Hepatic stellate cell (primary cell): ENCODE measurements at regions not wholly inside any gene's neighbourhood (a gene's known extent, or its start where the extent isn't known, plus 50 kb on each side); places are given as distances from the start of the nearest gene placed in this dataset.

ENCODE experiments used
- DNase-seq: peaks from one replicate; pipeline ENCODE4 v3.0.0; 2011; ENCODE audit warnings: low spot score

DNA sequence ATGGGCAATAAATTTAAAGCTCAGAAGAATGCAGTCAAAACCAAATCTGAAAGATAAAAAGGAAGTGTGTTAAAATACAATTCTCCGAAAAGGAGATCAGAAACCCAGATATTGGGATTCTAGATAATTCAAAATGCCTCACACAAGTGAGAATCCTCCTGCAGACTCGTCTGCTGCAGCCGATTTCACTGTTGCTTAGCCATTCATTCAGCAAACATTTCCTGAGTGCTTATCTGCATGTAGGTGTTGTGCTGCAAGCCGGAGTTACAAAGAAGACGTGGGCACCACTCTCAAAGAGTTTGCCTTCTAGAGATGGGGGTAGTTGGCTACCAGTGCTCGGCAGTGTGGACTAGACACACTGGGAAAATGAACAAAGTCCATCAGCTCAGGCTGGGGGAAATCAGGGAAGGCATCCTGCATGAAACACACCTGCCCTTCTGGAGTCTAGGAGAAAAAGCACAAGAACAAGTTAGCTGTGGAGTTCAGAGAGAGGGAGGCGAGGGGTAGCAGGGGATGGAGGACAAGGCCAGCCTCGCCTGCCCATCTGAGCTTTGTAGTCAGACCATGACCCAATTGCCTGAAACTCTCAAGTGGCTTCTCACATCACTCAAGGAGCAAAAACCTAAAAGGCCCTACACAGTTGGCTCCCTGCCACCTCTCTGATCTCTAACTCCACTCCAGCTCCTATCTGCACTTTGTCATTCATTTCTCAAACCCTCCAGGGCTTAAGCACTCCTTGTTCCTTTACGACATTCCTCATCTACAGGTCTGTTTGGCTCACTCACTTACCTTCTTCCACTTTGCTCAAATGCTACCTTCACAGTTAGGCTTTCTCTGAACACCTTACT is 310.0 kb upstream of the DDHD1 start:
- no peak for DNase-seq

DNA sequence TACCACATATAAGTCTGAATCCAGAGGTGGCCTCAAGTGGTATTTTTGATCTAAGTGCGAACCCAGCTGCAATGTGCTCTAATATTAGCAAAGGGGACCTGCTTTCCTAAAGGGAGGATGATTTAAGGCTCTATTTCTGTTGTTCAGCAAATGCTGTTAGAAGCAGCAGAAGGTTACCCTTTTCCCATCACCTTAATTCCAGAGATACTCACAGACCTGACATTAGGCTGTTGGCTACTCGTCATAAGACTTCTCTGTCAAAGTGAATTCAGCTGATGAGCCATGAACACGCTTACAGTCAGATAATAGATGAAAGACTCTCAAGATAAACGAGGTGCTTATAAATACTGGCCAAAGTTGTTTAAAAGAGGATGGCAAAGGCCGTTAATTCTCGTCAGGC is 308.7 kb upstream of the DDHD1 start:
- no peak for DNase-seq

GRCh38 chr14:53460544-53460943 is 307.4 kb upstream of the DDHD1 start:
- DNase-seq: no peak

- DNase-seq: peak; percentile 7
These were observed 305.3 kb upstream of the DDHD1 start for GRCh38 chr14:53458368-53458814.

DNA sequence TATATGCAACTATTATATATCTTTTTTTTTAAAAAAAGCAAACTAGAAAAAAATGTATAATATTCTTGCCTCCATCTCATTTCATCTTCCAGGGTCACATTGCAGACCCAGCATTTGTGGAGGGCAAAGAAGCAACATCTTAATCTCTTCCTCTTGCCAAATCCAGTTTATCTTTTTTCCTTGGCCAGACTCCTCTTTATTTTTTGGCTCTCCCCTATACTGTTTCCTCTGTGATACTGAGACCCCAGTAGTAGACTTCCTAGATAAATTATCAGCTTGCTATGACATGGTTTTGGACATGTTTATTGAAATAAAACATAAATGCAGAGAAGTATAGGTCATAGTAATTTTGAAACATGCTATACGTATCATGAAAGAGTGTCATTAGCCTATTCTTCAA is 303.8 kb upstream of the DDHD1 start:
- DNase-seq: no peak

DNA sequence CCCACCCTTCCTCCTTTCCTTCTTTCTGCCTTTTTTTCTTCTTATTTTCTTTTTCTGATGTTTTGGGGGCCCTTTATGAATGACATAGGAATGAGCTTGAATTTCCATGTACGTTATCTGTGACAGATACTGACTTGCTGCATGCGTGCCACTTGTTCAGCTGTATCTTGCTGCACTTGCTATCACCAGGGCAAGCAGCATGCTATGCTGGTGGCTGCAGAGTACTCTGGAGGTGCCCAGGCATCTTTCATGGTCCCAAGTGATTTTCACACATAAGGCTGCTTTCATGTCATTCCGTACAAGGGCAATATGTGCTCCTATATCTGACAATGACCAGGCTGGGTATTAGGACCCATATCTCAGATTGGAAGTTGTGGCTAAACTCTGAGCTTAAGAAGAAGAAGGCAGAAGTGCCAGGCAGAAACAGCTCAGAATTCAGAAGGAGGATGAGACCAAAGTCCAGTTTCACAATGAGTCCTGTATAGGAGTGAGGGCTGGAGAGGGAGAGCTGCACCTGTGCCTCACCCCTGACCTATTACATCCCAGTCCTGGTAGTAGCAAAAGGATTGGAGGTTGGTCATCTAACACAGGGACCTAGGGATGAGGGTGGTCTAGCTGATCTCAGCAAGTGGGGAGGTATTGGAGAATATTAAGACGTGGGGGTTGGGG is 299.0 kb upstream of the DDHD1 start:
- DNase-seq: no peak

DNA sequence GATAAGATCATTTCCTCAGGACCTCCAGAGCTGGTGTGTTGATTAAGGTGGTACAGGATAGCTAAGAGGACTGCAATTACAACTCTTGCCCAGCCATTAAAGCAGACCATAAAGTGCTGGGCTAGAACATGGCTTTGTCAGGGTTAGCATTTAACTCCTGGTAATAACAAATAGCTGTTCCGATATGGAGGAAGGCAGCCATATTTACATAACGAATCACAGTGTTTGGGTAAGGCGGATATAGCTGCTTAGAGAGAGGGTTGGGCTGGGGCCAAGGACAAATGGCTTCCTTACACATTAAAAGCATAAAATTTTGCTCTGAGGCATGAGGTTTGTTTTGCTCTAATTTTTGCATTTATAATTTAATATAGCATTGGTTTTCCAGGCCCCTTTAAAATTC is 297.7 kb upstream of the DDHD1 start:
- DNase-seq: no peak

- DNase-seq: no peak
These were observed 295.6 kb upstream of the DDHD1 start for GRCh38 chr14:53448682-53449081.

DNA sequence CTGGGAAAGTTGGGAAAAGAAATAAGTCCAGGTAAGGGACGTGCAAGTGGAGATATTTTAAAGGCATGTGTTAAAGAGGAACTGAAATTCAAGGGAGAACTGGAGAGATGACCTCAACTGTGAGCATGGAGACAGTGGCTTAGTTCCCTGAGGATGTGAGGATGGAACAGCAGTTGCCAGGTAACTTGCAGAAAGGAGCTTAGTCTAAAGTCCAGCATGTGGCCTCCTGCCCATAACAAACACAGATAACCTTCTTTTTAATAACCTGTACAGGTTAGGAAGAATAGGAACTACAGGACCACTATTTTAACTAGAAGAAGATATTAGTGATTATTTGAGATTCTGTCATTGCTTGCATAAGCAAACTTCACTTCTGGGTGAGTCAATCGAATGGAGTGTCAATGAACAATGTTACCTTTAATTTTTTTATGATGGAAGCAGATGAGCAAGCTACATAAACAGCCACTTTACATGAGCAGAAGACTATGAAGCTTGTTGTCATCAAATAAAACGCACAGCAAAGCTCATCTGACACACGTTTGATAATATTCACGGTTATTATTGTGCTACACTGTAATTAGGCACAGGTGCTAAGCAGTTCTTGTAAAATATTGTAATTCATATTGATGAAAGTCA is 291.7 kb upstream of the DDHD1 start:
- no peak for DNase-seq

- DNase-seq: no peak
These were observed 288.7 kb upstream of the DDHD1 start for GRCh38 chr14:53441789-53442188.

DNA sequence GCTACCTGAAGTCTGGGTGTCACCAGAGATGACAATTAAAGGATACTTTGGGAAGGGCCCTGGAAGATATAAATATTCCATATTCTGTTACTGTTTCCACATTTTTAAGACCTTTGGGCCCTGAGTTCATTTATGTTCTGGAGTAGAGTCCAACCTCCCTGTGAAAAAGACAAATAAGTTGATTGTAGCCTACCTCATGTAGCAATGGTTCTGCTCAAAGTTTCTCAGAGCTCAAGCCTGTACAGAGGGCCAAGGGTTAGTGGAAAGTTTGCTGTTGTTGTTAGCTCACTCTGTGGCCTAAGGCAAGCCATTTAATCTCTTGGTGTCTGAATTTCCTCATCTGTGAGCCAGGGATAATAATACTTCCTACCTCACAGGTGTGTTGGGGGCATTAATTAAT is 284.7 kb upstream of the DDHD1 start:
- DNase-seq: no peak

- DNase-seq: peak; percentile 12
These were observed 279.3 kb upstream of the DDHD1 start for GRCh38 chr14:53432378-53432802.

DNA sequence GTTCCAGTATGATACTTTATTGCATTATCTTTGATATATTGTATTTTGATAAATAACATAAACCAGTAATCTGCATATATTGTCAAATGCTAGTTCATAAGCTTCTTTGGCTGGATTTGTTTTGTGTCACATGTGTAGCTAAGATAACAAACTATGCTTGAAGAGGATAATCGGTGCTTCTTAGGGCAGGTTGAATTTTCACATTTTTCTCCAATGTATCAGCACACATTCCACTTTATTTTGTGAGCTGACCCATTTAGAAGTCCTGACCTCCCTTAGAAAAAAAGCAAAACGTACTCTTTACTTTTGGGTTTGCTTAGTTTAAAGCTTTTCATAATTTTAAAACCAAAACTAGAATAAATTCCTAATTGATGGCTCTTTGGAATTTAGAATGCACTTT is 277.7 kb upstream of the DDHD1 start:
- DNase-seq: no peak

- no peak for DNase-seq
These were observed 259.9 kb upstream of the DDHD1 start for GRCh38 chr14:53412819-53413675.

DNA sequence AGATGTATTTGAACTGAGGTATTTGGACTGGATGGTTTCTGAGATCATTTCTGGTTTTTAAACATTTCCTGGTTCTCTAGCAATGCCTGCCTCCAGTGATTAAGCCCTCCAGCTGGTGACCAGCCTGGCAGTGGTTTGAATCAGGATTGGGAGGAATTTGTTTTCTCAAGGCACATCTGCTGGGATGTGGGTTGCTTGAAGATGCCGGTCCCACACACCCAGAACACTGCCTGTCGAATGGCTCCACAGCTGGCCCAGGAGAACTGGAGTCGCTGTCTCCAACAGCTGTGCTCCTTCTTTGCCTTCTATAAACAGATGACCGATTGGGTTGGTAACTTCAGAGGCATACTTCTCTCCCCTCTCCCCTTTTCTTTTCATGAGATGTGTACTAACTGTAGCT is 258.0 kb upstream of the DDHD1 start:
- peak; percentile 24 for DNase-seq

DNA sequence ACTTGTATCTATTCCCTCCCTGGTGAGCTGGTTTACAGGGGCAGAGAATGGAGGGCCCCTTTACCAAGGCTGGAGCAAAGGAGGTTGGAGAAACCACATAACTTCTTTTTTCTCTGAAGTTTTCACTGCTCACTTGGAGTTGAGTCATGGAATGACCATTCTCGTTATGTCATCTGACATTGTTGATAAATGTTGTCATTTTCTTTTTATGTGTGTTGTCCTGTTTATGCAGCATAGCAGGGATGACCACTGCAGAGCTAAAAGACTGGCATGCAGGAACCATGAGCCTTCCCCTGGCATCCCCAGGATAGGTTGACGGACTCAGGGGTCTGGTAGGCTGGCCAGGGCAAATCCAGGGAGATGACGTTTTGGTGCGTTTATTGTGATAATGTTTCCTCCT is 256.8 kb upstream of the DDHD1 start:
- DNase-seq: peak; percentile 28

- DNase-seq: no peak
These were observed 256.2 kb upstream of the DDHD1 start for GRCh38 chr14:53409289-53409688.

GRCh38 chr14:53408175-53408879 is 255.2 kb upstream of the DDHD1 start:
- no peak for DNase-seq

DNA sequence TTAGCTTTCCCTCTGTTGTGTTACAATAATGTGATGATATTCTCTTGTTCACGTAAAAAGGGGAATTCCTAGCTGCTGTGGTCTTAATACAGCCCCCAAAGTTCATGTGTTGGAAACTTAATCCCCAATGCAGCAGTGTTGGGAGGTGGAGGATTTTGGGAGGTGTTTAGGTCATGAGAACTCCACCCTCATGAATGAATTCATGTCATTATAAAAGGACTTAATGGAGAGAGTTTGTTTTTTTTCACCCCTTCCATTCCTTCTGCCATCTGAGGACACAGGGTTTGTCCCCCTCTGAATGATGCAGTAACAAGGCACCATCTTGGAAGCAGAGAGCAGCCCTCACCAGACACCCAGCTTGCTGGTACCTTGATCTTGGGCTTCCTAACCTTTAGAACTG is 253.4 kb upstream of the DDHD1 start:
- no peak for DNase-seq

- DNase-seq: no peak
These were observed 248.5 kb upstream of the DDHD1 start for GRCh38 chr14:53401646-53402045.

DNA sequence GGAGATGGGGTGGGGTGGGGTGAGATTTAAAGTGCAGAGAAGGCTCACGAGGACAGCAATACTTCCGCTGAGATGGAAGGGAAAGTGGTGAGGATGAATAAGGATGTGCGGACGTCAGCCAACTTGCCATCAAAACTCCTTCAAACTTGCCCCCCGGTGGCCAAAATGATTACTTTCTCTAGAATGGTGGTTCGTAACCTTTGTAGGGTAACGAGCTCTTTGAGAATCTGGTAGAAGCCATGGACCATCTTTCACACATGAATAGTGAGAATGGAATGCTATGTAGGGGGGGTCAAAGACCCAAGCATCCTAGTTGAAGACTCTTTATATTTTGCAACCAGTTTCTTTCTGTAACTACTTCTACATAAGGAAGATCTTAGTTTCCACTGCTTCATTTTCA is 245.9 kb upstream of the DDHD1 start:
- no peak for DNase-seq

DNA sequence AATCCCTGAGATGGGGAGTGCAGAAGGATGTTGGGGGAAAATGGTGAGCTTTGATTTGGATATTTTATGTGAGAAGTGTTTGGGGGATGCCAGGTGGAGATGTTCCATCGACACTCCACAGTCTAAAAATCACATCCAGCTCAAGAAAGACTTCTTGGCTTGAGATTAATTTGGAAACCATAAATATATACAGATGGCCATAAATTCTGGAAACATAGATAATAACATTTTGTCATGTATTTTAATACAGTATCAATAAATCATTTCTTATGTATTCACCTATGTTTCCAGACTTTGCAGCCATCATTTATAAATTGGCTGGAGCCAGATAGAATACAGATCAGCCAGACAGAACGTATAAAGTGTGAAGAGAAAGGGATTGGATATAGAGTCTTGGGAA is 245.5 kb upstream of the DDHD1 start:
- no peak for DNase-seq
